ENCODE measurements at regions not wholly inside any gene's neighbourhood (a gene's known extent, or its start where the extent isn't known, plus 50 kb on each side); places are given as distances from the start of the nearest gene placed in this dataset.

GRCh38 chr20:24790746-24791283 lies 158.3 kb upstream of the CST7 start:
- TF ChIP-seq POLR2A (IDR thresholded peaks at IDR 0.05) = no peak
- TF ChIP-seq, protein P1, sequence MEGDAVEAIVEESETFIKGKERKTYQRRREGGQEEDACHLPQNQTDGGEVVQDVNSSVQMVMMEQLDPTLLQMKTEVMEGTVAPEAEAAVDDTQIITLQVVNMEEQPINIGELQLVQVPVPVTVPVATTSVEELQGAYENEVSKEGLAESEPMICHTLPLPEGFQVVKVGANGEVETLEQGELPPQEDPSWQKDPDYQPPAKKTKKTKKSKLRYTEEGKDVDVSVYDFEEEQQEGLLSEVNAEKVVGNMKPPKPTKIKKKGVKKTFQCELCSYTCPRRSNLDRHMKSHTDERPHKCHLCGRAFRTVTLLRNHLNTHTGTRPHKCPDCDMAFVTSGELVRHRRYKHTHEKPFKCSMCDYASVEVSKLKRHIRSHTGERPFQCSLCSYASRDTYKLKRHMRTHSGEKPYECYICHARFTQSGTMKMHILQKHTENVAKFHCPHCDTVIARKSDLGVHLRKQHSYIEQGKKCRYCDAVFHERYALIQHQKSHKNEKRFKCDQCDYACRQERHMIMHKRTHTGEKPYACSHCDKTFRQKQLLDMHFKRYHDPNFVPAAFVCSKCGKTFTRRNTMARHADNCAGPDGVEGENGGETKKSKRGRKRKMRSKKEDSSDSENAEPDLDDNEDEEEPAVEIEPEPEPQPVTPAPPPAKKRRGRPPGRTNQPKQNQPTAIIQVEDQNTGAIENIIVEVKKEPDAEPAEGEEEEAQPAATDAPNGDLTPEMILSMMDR (IDR thresholded peaks at IDR 0.05) = no peak

All from esophagus squamous epithelium (tissue), 4 donors.